Prostate gland (tissue), 2 donors: ENCODE measurements at regions not wholly inside any gene's neighbourhood (a gene's known extent, or its start where the extent isn't known, plus 50 kb on each side); places are given as distances from the start of the nearest gene placed in this dataset.

ENCODE experiments used
- DNase-seq: peaks from one replicate; pipeline ENCODE4 v3.0.0-alpha.2; 2019; ENCODE audit warnings: low spot score
- H3K27ac ChIP-seq, 2 donors: fragments of 200-600 bp; sonication (generic); 2 replicates each; pipeline ENCODE4 v1.5.1; 2017 to 2019
- H3K27me3 ChIP-seq: fragments of 200-600 bp; sonication (generic); replicated peaks from 2 replicates; pipeline ENCODE4 v1.5.1; 2019; ENCODE audit not compliant: insufficient read depth
- H3K36me3 ChIP-seq, 2 donors: fragments of 200-600 bp; sonication (generic); 1 replicate in 1 of 2; 2 replicates in 1 of 2; pipeline versions ENCODE4 v1.5.1 to v1.8.1; 2017 to 2019
- H3K4me1 ChIP-seq: fragments of 200-600 bp; sonication (generic); replicated peaks from 2 replicates; pipeline ENCODE4 v1.5.1; 2019
- H3K4me3 ChIP-seq, 2 donors: fragments of 200-600 bp; sonication (generic); 2 replicates each; pipeline ENCODE4 v1.5.1; 2017 to 2019
- H3K9me3 ChIP-seq: fragments of 200-600 bp; sonication (generic); 2 replicates; pipeline ENCODE4 v1.5.1; 2017
- CTCF ChIP-seq, 4 experiments: fragments of 200-600 bp in 2 of 4; fragments of 450-650 bp in 2 of 4; sonication (generic) in 2 of 4; IDR thresholded peaks; 1 replicate in 3 of 4; 2 replicates in 1 of 4; pipeline ENCODE4 v1.5.1; 2016 to 2019; ENCODE audit warnings: antibody characterized with exemption in 4 of 4, mild to moderate bottlenecking in 2 of 4, moderate library complexity in 2 of 4
- POLR2A ChIP-seq: fragments of 450-650 bp; IDR thresholded peaks from one replicate; pipeline ENCODE4 v1.6.1; 2016; ENCODE audit warnings: antibody characterized with exemption, mild to moderate bottlenecking
- POLR2AphosphoS5 ChIP-seq: sonication (generic); formaldehyde crosslinking; IDR thresholded peaks from one replicate; pipeline ENCODE4 v1.6.1; 2017; ENCODE audit warnings: antibody characterized with exemption
- WGBS: methylation state at CpG from one replicate; pipeline ENCODE4 v1.1.5; 2018; 5-methylcytosine and 5-hydroxymethylcytosine counted together
- intact Hi-C: fragments of 100-400 bp; cut with DNase I; formaldehyde crosslinking; loops from one replicate; pipeline ENCODE4 v1.14.2; 2022

- WGBS, result 59% methylated on average over 23 of the region's 23 CpGs
- H3K27ac ChIP-seq, result peak overlapping the region in 1 of 2 donors; percentile 13
- TF ChIP-seq POLR2AphosphoS5 (no peak), CTCF (IDR thresholded peaks at IDR 0.05) (no peak), POLR2A (no peak)
- no peaks in the 10 kb centered on the region for H3K36me3 ChIP-seq
- DNase-seq, result no peak
- no peaks in the 10 kb centered on the region for H3K9me3 ChIP-seq
- H3K4me3 ChIP-seq, result no peak overlapping the region
- no peaks in the 10 kb centered on the region for H3K4me1 ChIP-seq
- intact Hi-C loops, result no loop called here
- H3K27me3 ChIP-seq, result no peaks in the 10 kb centered on the region
Observed at GRCh38 chr6:170096191-170096802, 194.6 kb downstream of the DLL1 start.

- H3K9me3 ChIP-seq, result no peaks in the 10 kb centered on the region
- WGBS, result 86% methylated on average over 21 of the region's 21 CpGs
- intact Hi-C loops, result no loop called here
- H3K4me1 ChIP-seq, result no peaks in the 10 kb centered on the region
- no peak for TF ChIP-seq POLR2A
- no peak for TF ChIP-seq CTCF (IDR thresholded peaks at IDR 0.05)
- no peak for TF ChIP-seq POLR2AphosphoS5
- no peak overlapping the region for H3K27ac ChIP-seq
- H3K4me3 ChIP-seq, result no peak overlapping the region
- no peaks in the 10 kb centered on the region for H3K36me3 ChIP-seq
- DNase-seq, result no peak
- H3K27me3 ChIP-seq, result no peaks in the 10 kb centered on the region
Observed at GRCh38 chr6:170095273-170095981, 195.5 kb downstream of the DLL1 start.

DNA sequence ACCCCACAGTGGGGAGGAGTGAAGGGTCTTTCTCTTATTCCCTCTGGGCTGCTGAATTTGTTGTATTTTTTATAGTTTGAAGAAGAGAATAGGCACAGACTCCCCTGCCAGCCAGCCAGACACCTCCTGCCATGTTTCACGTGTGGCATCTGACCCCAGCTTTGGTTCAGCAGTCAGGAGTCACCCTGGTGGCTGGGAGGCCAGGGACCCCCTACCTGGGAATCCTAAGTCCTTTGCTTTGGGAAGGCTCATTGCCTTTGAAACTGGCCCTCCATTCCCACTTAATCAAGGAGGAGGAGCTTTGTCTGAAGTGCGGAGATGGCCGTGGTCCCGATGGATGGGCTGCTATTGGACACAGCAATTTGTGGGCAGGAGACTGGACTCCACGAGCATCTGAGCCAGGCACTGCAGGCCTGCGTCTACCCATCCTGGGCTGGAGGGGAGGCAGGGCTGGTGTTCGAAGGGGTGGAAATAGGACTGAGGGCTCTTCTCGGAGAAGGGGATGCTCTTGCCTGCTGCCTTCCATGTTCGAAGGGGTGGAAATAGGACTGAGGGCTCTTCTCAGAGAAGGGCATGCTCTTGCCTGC is 196.1 kb downstream of the DLL1 start:
- intact Hi-C loops, result no loop called here
- DNase-seq, result no peak
- TF ChIP-seq POLR2AphosphoS5 (no peak), CTCF (IDR thresholded peaks at IDR 0.05) (no peak), POLR2A (no peak)
- H3K4me1 ChIP-seq, result no peaks in the 10 kb centered on the region
- no peaks in the 10 kb centered on the region for H3K9me3 ChIP-seq
- H3K4me3 ChIP-seq, result no peak overlapping the region
- no peaks in the 10 kb centered on the region for H3K36me3 ChIP-seq
- WGBS, result 93% methylated on average over 9 of the region's 9 CpGs
- H3K27me3 ChIP-seq, result no peaks in the 10 kb centered on the region
- no peak overlapping the region for H3K27ac ChIP-seq

GRCh38 chr6:170093658-170094596 is 197.0 kb downstream of the DLL1 start:
- DNase-seq, result no peak

More at GRCh38 chr6:170093658-170094596, 197.0 kb downstream of the DLL1 start:
- intact Hi-C loops, result no loop called here
- 88% methylated on average over 32 of the region's 37 CpGs for whole genome bisulfite sequencing
- TF ChIP-seq CTCF (IDR thresholded peaks at IDR 0.05), result no peak
- no peak for TF ChIP-seq POLR2A
- TF ChIP-seq POLR2AphosphoS5, result no peak
- H3K27ac ChIP-seq, result no peak overlapping the region
- H3K4me3 ChIP-seq, result no peak overlapping the region
- no peaks in the 10 kb centered on the region for H3K9me3 ChIP-seq
- H3K4me1 ChIP-seq, result no peaks in the 10 kb centered on the region
- no peaks in the 10 kb centered on the region for H3K27me3 ChIP-seq
- H3K36me3 ChIP-seq, result no peaks in the 10 kb centered on the region
